GM23338 (cell line): ENCODE measurements at regions not wholly inside any gene's neighbourhood (a gene's known extent, or its start where the extent isn't known, plus 50 kb on each side); places are given as distances from the start of the nearest gene placed in this dataset.

Source experiments
- ATAC-seq: fragments of 200-7000 bp; cut with Tn5 transposase; 3 replicates; pipeline ENCODE4 v1.9.1; 2020
- DNase-seq: peaks from one replicate; pipeline ENCODE4 v3.0.0-alpha.2; 2015; ENCODE audit warnings: low spot score
- H2AFZ ChIP-seq: fragments of 200-600 bp; sonication (generic); 2 replicates; pipeline ENCODE4 v1.8.0; 2016; ENCODE audit warnings: antibody characterized with exemption, mild to moderate bottlenecking, moderate library complexity
- H3F3A ChIP-seq: fragments of 200-600 bp; sonication (generic); replicated peaks from 2 replicates; pipeline ENCODE4 v1.8.0; 2017; ENCODE audit warnings: antibody characterized with exemption, mixed run types, low read depth
- H3K27ac ChIP-seq: fragments of 200-600 bp; sonication (generic); 2 replicates; pipeline ENCODE4 v1.6.1; 2016; ENCODE audit warnings: low read depth
- H3K27me3 ChIP-seq: fragments of 200-600 bp; sonication (generic); 2 replicates; pipeline ENCODE4 v1.8.0; 2016; ENCODE audit warnings: mild to moderate bottlenecking, mixed run types, moderate library complexity; ENCODE audit not compliant: insufficient read depth
- H3K36me3 ChIP-seq: fragments of 200-600 bp; sonication (generic); 2 replicates; pipeline ENCODE4 v1.8.0; 2016; ENCODE audit warnings: mild to moderate bottlenecking; ENCODE audit not compliant: insufficient read depth
- H3K4me1 ChIP-seq: fragments of 200-600 bp; sonication (generic); 2 replicates; pipeline ENCODE4 v1.8.0; 2016; ENCODE audit warnings: mild to moderate bottlenecking, moderate library complexity; ENCODE audit not compliant: insufficient read depth
- H3K4me2 ChIP-seq: fragments of 200-600 bp; sonication (generic); 2 replicates; pipeline ENCODE4 v1.7.1; 2017; ENCODE audit warnings: mixed run types
- H3K4me3 ChIP-seq: fragments of 200-600 bp; sonication (generic); 2 replicates; pipeline ENCODE4 v1.6.1; 2016; ENCODE audit warnings: mixed run types
- H3K79me2 ChIP-seq: fragments of 200-600 bp; sonication (generic); replicated peaks from 2 replicates; pipeline ENCODE4 v1.8.0; 2017; ENCODE audit warnings: mild to moderate bottlenecking; ENCODE audit not compliant: insufficient read depth
- H3K9me2 ChIP-seq: fragments of 200-600 bp; sonication (generic); 2 replicates; pipeline ENCODE4 v1.8.0; 2017; ENCODE audit not compliant: insufficient read depth
- H4K20me1 ChIP-seq: fragments of 200-600 bp; sonication (generic); replicated peaks from 2 replicates; pipeline ENCODE4 v1.8.0; 2017; ENCODE audit warnings: mild to moderate bottlenecking; ENCODE audit not compliant: insufficient read depth
- H3K27ac Mint-ChIP-seq: 2 replicates; pipeline ENCODE4 v1.8.0; 2020; ENCODE audit warnings: inconsistent platforms, mild to moderate bottlenecking, moderate library complexity, mixed read lengths
- H3K27me3 Mint-ChIP-seq: 3 replicates; pipeline ENCODE4 v1.8.0; 2022; ENCODE audit warnings: low read depth, mild to moderate bottlenecking, moderate library complexity, mixed read lengths, inconsistent platforms; ENCODE audit not compliant: insufficient read depth, poor library complexity
- H3K36me3 Mint-ChIP-seq: 3 replicates; pipeline ENCODE4 v1.8.0; 2021; ENCODE audit warnings: low read depth, mild to moderate bottlenecking, inconsistent platforms, moderate library complexity, mixed read lengths
- H3K4me1 Mint-ChIP-seq: 3 replicates; pipeline ENCODE4 v1.8.0; 2020; ENCODE audit warnings: mild to moderate bottlenecking, inconsistent platforms, mixed read lengths
- H3K4me3 Mint-ChIP-seq: 3 replicates; pipeline ENCODE4 v1.8.0; 2021; ENCODE audit warnings: moderate library complexity, mild to moderate bottlenecking, inconsistent platforms, mixed read lengths
- H3K9me3 Mint-ChIP-seq: 3 replicates; pipeline ENCODE4 v1.8.0; 2020; ENCODE audit warnings: moderate library complexity, mild to moderate bottlenecking, inconsistent platforms, mixed read lengths
- CREB1 ChIP-seq: fragments of 250-450 bp; sonication (Bioruptor Pico); IDR thresholded peaks from 2 replicates; pipeline ENCODE4 v1.5.0; 2020; ENCODE audit warnings: low read depth, mild to moderate bottlenecking, moderate library complexity
- CTCF ChIP-seq, 2 experiments: fragments of 200-600 bp in 1 of 2; sonication (generic) in 1 of 2; conservative IDR thresholded peaks; 2 replicates each; pipeline versions ENCODE4 v1.5.1 to v1.6.1; 2016 to 2017; ENCODE audit warnings: antibody characterized with exemption in 2 of 2, low read depth in 2 of 2, mild to moderate bottlenecking in 2 of 2, moderate library complexity in 1 of 2
- ETS1 ChIP-seq: IDR thresholded peaks from 2 replicates; pipeline ENCODE4 v1.6.1; 2016; ENCODE audit warnings: antibody characterized with exemption
- EZH2phosphoT487 ChIP-seq: fragments of 200-600 bp; sonication (generic); IDR thresholded peaks from one replicate; pipeline ENCODE4 v1.8.1; 2018; ENCODE audit warnings: antibody characterized with exemption; ENCODE audit not compliant: unreplicated experiment
- JUNB ChIP-seq: IDR thresholded peaks from one replicate; pipeline ENCODE4 v1.6.1; 2016; ENCODE audit warnings: antibody characterized with exemption; ENCODE audit not compliant: unreplicated experiment
- NANOG ChIP-seq: IDR thresholded peaks from 2 replicates; pipeline ENCODE4 v1.6.1; 2016; ENCODE audit warnings: antibody characterized with exemption, borderline replicate concordance
- POLR2AphosphoS5 ChIP-seq: IDR thresholded peaks from 2 replicates; pipeline ENCODE4 v1.6.1; 2016; ENCODE audit warnings: antibody characterized with exemption, low read depth
- REST ChIP-seq: IDR thresholded peaks from one replicate; pipeline ENCODE4 v1.6.1; 2018; ENCODE audit warnings: antibody characterized with exemption; ENCODE audit not compliant: unreplicated experiment
- STAT1 ChIP-seq: IDR thresholded peaks from one replicate; pipeline ENCODE4 v1.6.1; 2016; ENCODE audit warnings: antibody characterized with exemption; ENCODE audit not compliant: unreplicated experiment
- ZNF114 ChIP-seq: fragments of 250-450 bp; sonication (Bioruptor Pico); IDR thresholded peaks from 2 replicates; pipeline ENCODE4 v1.5.0; 2020; ENCODE audit warnings: mild to moderate bottlenecking, moderate library complexity
- ZNF331 ChIP-seq: fragments of 250-450 bp; sonication (Bioruptor Pico); IDR thresholded peaks from 2 replicates; pipeline ENCODE4 v1.5.0; 2020; ENCODE audit warnings: low read depth, mild to moderate bottlenecking, moderate library complexity

GRCh38 chr5:133757396-133757945 lies 145.1 kb upstream of the FSTL4 start (continued):
- TF ChIP-seq REST, result no peak
- TF ChIP-seq JUNB, result no peak
- TF ChIP-seq EZH2phosphoT487, result no peak
- TF ChIP-seq CREB1, result no peak
- TF ChIP-seq ETS1, result no peak
- TF ChIP-seq ZNF331 (CRISPR knock-in tag), result no peak
- TF ChIP-seq NANOG, result no peak
- no peak for TF ChIP-seq POLR2AphosphoS5
- no peak for TF ChIP-seq STAT1

- DNase-seq (no peak), ATAC-seq (no peak)
- Histone ChIP-seq H3K79me2 (no peaks in the 10 kb centered on the region), H3K27ac (no peak overlapping the region), H3K27me3 (no peaks in the 10 kb centered on the region), H2AFZ (no peak overlapping the region), H3K4me1 (no peaks in the 10 kb centered on the region), H3K4me3 (no peak overlapping the region), H3F3A (no peaks in the 10 kb centered on the region), H3K4me2 (no peak overlapping the region), H3K36me3 (no peaks in the 10 kb centered on the region), H4K20me1 (no peaks in the 10 kb centered on the region), H3K9me2 (peaks cover 14% of the 10 kb centered on the region; the same call in 1 of the 2 replicates)
- H3K27me3 Mint-ChIP-seq, result peaks cover 9% of the 10 kb centered on the region
- TF ChIP-seq ZNF114 (CRISPR knock-in tag) (no peak), STAT1 (no peak), ZNF331 (CRISPR knock-in tag) (no peak), JUNB (no peak), REST (no peak), ETS1 (no peak), CREB1 (no peak), CTCF (conservative IDR thresholded peaks at IDR 0.05; ENCODE audit: low read depth in 2 of 2) (no peak)
- H3K36me3 Mint-ChIP-seq, result no peaks in the 10 kb centered on the region
- H3K4me3 Mint-ChIP-seq, result no peak overlapping the region
- H3K4me1 Mint-ChIP-seq, result no peaks in the 10 kb centered on the region
- H3K27ac Mint-ChIP-seq, result no peak overlapping the region
- H3K9me3 Mint-ChIP-seq, result no peaks in the 10 kb centered on the region; the same call in 2 of the 3 replicates
These were observed 144.4 kb upstream of the FSTL4 start for GRCh38 chr5:133756756-133757155.
